ENCODE measurements at regions not wholly inside any gene's neighbourhood (a gene's known extent, or its start where the extent isn't known, plus 50 kb on each side); places are given as distances from the start of the nearest gene placed in this dataset.

DNA sequence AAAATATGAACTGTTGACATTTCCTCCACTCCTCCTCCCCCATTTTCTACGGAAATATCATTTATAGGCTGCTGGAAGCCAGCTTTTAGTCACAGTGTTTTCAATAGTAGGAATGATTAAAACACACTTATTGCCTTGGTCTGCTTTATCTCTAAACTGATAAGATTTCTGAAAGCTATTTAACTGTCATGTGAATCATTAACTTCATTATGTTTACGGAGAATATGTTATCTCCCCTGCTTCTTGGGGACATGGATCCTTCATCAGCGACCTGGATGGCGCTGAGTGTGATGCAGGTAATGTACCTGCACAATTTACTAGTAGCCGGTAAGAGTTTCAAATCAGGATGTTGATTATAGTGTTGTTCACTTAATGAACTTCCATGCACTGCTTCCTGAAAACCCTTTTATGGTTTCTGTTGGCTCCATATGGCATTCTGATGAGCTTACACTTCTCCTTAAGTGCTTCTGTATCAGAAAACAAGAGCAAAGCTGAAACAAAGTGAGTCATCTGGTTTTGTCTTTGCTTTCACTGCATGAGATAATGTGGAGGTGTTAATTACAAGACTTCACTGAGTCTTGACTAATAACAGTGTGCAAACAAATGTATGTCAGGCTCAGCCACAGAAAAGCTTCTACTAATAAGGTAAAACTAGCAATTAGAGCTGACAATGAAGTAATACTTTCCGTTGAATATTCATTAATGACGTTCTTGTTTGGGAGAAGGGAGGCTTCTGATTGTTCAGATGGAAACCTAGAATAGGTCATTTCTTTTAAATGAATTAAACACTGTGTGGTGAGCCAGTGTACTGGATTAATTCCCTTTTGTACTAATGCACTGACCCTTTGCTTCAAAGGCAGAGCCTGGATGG is 162.4 kb upstream of the ZNF608 start:
- H3K4me1 ChIP-seq (ENCODE audit: insufficient read depth, low read length) = no peaks in the 10 kb centered on the region
- H3K4me3 ChIP-seq (ENCODE audit: low read length) = no peak overlapping the region
- Mint-ChIP-seq H3K27ac (no peak overlapping the region), H3K36me3 (ENCODE audit: low read depth) (no peaks in the 10 kb centered on the region), H3K9me3 (no peaks in the 10 kb centered on the region), H3K4me3 (no peak overlapping the region), H3K4me1 (ENCODE audit: low read depth) (no peaks in the 10 kb centered on the region), H3K27me3 (no peaks in the 10 kb centered on the region)
- H3K27me3 ChIP-seq (ENCODE audit: control insufficient read depth in 1 of 2, insufficient read depth in 2 of 2, low read length in 2 of 2) = no peaks in the 10 kb centered on the region
- no peak overlapping the region for H3K27ac ChIP-seq (ENCODE audit: low read depth in 1 of 2, low read length in 2 of 2)
- intact Hi-C loops (cut with DNase I, micrococcal nuclease) = no loop called here
- peaks cover 0 to 8% of the 10 kb centered on the region in 2 experiments for H3K9me3 ChIP-seq (ENCODE audit: control insufficient read depth in 1 of 2, insufficient read depth in 1 of 2, low read length in 2 of 2)
- TF ChIP-seq, protein P1, sequence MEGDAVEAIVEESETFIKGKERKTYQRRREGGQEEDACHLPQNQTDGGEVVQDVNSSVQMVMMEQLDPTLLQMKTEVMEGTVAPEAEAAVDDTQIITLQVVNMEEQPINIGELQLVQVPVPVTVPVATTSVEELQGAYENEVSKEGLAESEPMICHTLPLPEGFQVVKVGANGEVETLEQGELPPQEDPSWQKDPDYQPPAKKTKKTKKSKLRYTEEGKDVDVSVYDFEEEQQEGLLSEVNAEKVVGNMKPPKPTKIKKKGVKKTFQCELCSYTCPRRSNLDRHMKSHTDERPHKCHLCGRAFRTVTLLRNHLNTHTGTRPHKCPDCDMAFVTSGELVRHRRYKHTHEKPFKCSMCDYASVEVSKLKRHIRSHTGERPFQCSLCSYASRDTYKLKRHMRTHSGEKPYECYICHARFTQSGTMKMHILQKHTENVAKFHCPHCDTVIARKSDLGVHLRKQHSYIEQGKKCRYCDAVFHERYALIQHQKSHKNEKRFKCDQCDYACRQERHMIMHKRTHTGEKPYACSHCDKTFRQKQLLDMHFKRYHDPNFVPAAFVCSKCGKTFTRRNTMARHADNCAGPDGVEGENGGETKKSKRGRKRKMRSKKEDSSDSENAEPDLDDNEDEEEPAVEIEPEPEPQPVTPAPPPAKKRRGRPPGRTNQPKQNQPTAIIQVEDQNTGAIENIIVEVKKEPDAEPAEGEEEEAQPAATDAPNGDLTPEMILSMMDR (IDR thresholded peaks at IDR 0.05) = no peak
- no peak for DNase-seq
- POLR2A ChIA-PET = no interaction called here
- no peaks in the 10 kb centered on the region for H3K36me3 ChIP-seq (ENCODE audit: insufficient read depth, low read length)
- ATAC-seq (ENCODE audit: poor library complexity) = no peak
- CTCF ChIA-PET = no interaction called here

DNA sequence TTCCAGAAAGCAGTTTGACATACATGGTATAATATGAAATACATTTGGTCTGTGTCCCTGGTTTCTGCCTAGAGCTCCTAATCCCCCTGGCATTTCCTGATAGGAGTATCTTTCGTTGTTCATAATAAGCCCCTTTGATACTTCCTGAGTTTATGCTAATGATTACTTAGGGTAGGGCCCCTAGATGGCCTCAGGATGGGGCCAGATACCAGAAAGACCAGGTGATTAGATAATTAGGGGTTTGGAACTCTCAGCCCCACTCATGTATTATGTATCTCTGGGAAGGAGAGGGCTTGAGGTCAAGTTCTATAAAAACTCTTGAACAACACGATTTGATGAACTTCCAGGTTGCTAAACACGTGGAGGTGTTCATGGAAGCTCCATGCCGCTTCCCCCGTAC is 163.3 kb upstream of the ZNF608 start:
- Mint-ChIP-seq H3K36me3 (ENCODE audit: low read depth) (no peaks in the 10 kb centered on the region), H3K27ac (no peak overlapping the region), H3K9me3 (no peaks in the 10 kb centered on the region), H3K4me3 (no peak overlapping the region), H3K27me3 (no peaks in the 10 kb centered on the region), H3K4me1 (ENCODE audit: low read depth) (no peaks in the 10 kb centered on the region)
- intact Hi-C loops (cut with DNase I, micrococcal nuclease) = no loop called here
- no peaks in the 10 kb centered on the region for H3K36me3 ChIP-seq (ENCODE audit: insufficient read depth, low read length)
- no peak overlapping the region for H3K4me3 ChIP-seq (ENCODE audit: low read length)
- no peaks in the 10 kb centered on the region for H3K4me1 ChIP-seq (ENCODE audit: insufficient read depth, low read length)
- H3K27ac ChIP-seq (ENCODE audit: low read depth in 1 of 2, low read length in 2 of 2) = no peak overlapping the region
- H3K9me3 ChIP-seq (ENCODE audit: control insufficient read depth in 1 of 2, insufficient read depth in 1 of 2, low read length in 2 of 2) = peaks cover 0 to 8% of the 10 kb centered on the region in 2 experiments
- POLR2A ChIA-PET = no interaction called here
- H3K27me3 ChIP-seq (ENCODE audit: control insufficient read depth in 1 of 2, insufficient read depth in 2 of 2, low read length in 2 of 2) = no peaks in the 10 kb centered on the region
- no peak for ATAC-seq (ENCODE audit: poor library complexity)
- TF ChIP-seq, protein P1 (IDR thresholded peaks at IDR 0.05) = no peak
- no peak for DNase-seq
- CTCF ChIA-PET = no interaction called here

DNA sequence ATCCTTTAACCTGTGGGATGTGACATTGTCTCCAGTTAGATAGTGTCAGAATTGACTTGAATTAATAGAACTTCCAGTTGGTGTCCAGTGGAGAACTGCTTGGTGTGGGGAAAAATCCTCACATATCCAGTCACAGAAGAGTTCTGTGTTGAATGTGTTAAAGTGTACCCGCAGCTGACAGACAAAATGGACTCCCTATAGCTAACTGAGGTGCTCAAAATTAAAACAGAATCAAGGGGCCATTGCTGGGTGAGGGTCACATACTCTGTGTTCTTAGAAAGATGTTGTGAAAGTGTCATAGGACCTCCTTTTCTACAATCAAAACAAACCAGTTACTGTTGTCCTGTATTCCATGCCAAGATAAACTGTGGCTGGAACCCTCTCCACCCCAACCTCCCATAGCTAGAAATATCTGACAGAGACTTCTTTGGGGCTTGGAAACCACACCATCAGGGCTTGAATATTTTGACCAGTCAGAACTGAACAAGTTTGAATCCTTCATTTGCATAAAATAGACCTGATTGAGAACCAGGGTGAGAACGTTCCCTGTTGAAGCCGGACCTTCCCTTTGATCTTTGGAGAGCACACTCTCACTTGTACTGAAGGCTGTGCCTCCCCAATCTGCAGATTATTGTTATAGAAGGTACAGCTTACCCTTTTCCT is 164.0 kb upstream of the ZNF608 start:
- Mint-ChIP-seq H3K36me3 (ENCODE audit: low read depth) (no peaks in the 10 kb centered on the region), H3K4me3 (no peak overlapping the region), H3K27me3 (no peaks in the 10 kb centered on the region), H3K27ac (no peak overlapping the region), H3K4me1 (ENCODE audit: low read depth) (no peaks in the 10 kb centered on the region), H3K9me3 (no peaks in the 10 kb centered on the region)
- no peaks in the 10 kb centered on the region for H3K36me3 ChIP-seq (ENCODE audit: insufficient read depth, low read length)
- no peak overlapping the region for H3K4me3 ChIP-seq (ENCODE audit: low read length)
- intact Hi-C loops (cut with DNase I, micrococcal nuclease) = no loop called here
- no peaks in the 10 kb centered on the region for H3K4me1 ChIP-seq (ENCODE audit: insufficient read depth, low read length)
- no peak for ATAC-seq (ENCODE audit: poor library complexity)
- no peaks in the 10 kb centered on the region for H3K27me3 ChIP-seq (ENCODE audit: control insufficient read depth in 1 of 2, insufficient read depth in 2 of 2, low read length in 2 of 2)
- DNase-seq = no peak
- TF ChIP-seq, protein P1 (IDR thresholded peaks at IDR 0.05) = no peak
- peaks cover 0 to 8% of the 10 kb centered on the region in 2 experiments for H3K9me3 ChIP-seq (ENCODE audit: control insufficient read depth in 1 of 2, insufficient read depth in 1 of 2, low read length in 2 of 2)
- H3K27ac ChIP-seq (ENCODE audit: low read depth in 1 of 2, low read length in 2 of 2) = no peak overlapping the region
- ChIA-PET CTCF (no interaction called here), POLR2A (no interaction called here)

Data from CD4-positive, alpha-beta T cell (primary cell).